ENCODE measurements at regions not wholly inside any gene's neighbourhood (a gene's known extent, or its start where the extent isn't known, plus 50 kb on each side); places are given as distances from the start of the nearest gene placed in this dataset.
"Not testable (repeated sequence)": the region's sequence is repeated elsewhere in the genome, so short reads cannot be mapped to it uniquely, and the experiment has no call there.

DNA sequence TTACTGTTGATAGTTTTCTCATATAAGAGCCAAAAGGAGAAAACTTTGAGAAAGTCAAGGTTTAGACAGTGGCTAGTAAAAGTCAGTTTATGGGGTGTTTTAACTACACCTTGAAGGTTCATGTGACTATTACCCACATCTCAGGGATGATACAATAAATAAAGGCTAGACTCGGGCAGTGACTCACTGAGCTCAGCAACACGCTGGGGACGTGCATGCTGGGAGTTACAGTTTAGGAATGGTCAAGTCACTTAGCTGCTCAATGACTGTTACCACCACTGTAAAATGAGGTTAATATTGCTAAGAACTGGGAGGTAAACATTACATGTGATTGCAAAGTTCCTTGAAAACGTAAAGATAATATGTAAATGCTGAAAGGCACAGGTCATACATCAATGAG lies 1254.4 kb upstream of the PHF14 start:
- Histone ChIP-seq H3K27ac (ENCODE audit: low read depth, low read length, poor library complexity, severe bottlenecking) (no peak overlapping the region), H3K4me1 (ENCODE audit: insufficient read depth, low read length, poor library complexity, severe bottlenecking) (no peaks in the 10 kb centered on the region), H3K9me3 (ENCODE audit: low read depth, low read length, poor library complexity, severe bottlenecking) (no peaks in the 10 kb centered on the region), H3K4me3 (ENCODE audit: low read depth, low read length, poor library complexity, severe bottlenecking) (no peak overlapping the region), H3K27me3 (replicated peaks; ENCODE audit: insufficient read depth, low read depth, low read length, poor library complexity) (no peaks in the 10 kb centered on the region), H3K36me3 (ENCODE audit: insufficient read depth, low read length, poor library complexity, severe bottlenecking) (no peaks in the 10 kb centered on the region)
- DNase-seq (ENCODE audit: low spot score): no peak
- POLR2A ChIA-PET (ENCODE audit: low non-redundant PET): no interaction called here
- CTCF ChIA-PET: no interaction called here
- intact Hi-C loops (cut with micrococcal nuclease; ENCODE audit: unreplicated experiment): no loop called here
- BruUV-seq (replicated peaks): no TSS peak
- no peak for TF ChIP-seq EZH2 (IDR thresholded peaks at IDR 0.05; ENCODE audit: borderline replicate concordance, low read depth, low read length, poor library complexity, severe bottlenecking)
- TF ChIP-seq, protein P1, sequence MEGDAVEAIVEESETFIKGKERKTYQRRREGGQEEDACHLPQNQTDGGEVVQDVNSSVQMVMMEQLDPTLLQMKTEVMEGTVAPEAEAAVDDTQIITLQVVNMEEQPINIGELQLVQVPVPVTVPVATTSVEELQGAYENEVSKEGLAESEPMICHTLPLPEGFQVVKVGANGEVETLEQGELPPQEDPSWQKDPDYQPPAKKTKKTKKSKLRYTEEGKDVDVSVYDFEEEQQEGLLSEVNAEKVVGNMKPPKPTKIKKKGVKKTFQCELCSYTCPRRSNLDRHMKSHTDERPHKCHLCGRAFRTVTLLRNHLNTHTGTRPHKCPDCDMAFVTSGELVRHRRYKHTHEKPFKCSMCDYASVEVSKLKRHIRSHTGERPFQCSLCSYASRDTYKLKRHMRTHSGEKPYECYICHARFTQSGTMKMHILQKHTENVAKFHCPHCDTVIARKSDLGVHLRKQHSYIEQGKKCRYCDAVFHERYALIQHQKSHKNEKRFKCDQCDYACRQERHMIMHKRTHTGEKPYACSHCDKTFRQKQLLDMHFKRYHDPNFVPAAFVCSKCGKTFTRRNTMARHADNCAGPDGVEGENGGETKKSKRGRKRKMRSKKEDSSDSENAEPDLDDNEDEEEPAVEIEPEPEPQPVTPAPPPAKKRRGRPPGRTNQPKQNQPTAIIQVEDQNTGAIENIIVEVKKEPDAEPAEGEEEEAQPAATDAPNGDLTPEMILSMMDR (conservative IDR thresholded peaks at IDR 0.05; ENCODE audit: low read depth, low read length): no peak

DNA sequence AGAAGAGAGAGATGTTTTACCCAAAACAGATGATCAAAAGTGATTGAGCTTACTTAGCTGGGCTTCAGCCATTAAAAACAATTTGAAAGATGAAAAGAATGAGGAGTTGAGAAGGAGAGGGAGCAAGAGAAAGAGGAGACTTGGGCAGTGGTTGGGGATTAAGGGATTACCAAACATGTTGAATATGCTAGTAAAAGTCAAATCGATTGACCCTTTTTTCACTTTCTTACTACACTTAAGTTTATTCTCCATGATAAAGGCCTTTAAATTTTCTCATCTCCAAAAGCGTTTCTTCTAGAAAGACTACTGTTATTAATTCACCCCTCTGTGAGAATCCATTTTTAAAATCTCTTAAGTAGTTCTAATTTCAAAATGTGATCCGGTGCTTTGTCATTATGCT lies 1254.0 kb upstream of the PHF14 start:
- BruUV-seq (replicated peaks): no TSS peak
- Histone ChIP-seq H3K9me3 (ENCODE audit: low read depth, low read length, poor library complexity, severe bottlenecking) (no peaks in the 10 kb centered on the region), H3K4me1 (ENCODE audit: insufficient read depth, low read length, poor library complexity, severe bottlenecking) (no peaks in the 10 kb centered on the region), H3K36me3 (ENCODE audit: insufficient read depth, low read length, poor library complexity, severe bottlenecking) (no peaks in the 10 kb centered on the region), H3K4me3 (ENCODE audit: low read depth, low read length, poor library complexity, severe bottlenecking) (no peak overlapping the region), H3K27me3 (replicated peaks; ENCODE audit: insufficient read depth, low read depth, low read length, poor library complexity) (no peaks in the 10 kb centered on the region), H3K27ac (ENCODE audit: low read depth, low read length, poor library complexity, severe bottlenecking) (no peak overlapping the region)
- TF ChIP-seq, protein P1 (conservative IDR thresholded peaks at IDR 0.05; ENCODE audit: low read depth, low read length): no peak
- no peak for TF ChIP-seq EZH2 (IDR thresholded peaks at IDR 0.05; ENCODE audit: borderline replicate concordance, low read depth, low read length, poor library complexity, severe bottlenecking)
- ChIA-PET CTCF (no interaction called here), POLR2A (ENCODE audit: low non-redundant PET) (no interaction called here)
- DNase-seq (ENCODE audit: low spot score): no peak
- intact Hi-C loops (cut with micrococcal nuclease; ENCODE audit: unreplicated experiment): no loop called here

DNA sequence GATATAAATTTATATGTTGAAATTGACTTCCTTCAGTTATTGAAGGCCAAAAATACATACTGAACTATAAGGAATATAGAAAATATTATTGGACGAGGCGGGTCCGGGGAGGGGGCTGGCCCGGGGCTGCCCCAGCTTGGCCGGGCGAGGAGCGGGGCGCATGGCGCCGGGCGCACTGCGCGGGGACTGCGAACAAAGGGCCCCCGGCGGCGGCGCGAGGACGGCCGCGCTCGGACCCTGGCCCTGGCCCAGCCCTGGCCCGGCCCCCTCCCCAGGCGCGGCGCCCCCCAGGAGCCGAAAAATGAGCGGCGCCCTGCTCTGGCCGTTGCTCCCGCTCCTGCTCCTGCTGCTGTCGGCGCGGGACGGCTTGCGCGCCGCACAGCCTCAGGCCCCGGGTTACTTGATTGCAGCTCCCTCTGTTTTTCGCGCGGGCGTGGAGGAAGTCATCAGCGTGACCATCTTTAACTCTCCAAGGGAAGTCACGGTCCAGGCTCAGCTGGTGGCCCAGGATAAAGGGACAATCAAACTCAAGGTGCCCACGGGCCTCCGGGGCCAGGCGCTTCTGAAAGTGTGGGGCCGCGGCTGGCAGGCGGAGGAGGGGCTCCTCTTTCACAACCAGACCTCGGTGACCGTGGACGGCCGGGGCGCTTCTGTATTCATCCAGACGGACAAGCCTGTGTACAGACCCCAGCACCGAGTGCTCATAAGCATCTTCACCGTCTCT lies 1247.6 kb upstream of the PHF14 start:
- BruUV-seq (replicated peaks); DNase-seq (ENCODE audit: low spot score); H3K9me3 ChIP-seq (ENCODE audit: low read depth, low read length, poor library complexity, severe bottlenecking); intact Hi-C loops (cut with micrococcal nuclease; ENCODE audit: unreplicated experiment); H3K27ac ChIP-seq (ENCODE audit: low read depth, low read length, poor library complexity, severe bottlenecking); H3K4me3 ChIP-seq (ENCODE audit: low read depth, low read length, poor library complexity, severe bottlenecking); POLR2A ChIA-PET (ENCODE audit: low non-redundant PET); H3K36me3 ChIP-seq (ENCODE audit: insufficient read depth, low read length, poor library complexity, severe bottlenecking); CTCF ChIA-PET; H3K4me1 ChIP-seq (ENCODE audit: insufficient read depth, low read length, poor library complexity, severe bottlenecking); H3K27me3 ChIP-seq (replicated peaks; ENCODE audit: insufficient read depth, low read depth, low read length, poor library complexity): not testable (repeated sequence)

DNA sequence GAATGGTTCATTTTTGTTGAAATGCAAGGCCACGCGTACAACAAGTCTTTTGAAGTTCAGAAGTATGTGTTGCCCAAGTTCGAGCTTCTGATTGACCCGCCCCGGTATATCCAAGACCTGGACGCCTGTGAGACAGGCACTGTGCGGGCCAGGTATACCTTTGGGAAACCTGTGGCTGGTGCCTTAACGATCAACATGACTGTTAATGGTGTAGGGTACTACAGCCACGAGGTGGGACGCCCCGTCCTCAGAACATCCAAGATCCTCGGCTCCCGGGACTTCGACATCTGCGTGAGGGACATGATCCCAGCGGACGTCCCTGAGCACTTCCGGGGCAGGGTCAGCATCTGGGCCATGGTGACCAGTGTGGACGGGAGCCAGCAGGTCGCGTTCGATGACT lies 1246.9 kb upstream of the PHF14 start:
- H3K9me3 ChIP-seq (ENCODE audit: low read depth, low read length, poor library complexity, severe bottlenecking); H3K4me1 ChIP-seq (ENCODE audit: insufficient read depth, low read length, poor library complexity, severe bottlenecking); H3K4me3 ChIP-seq (ENCODE audit: low read depth, low read length, poor library complexity, severe bottlenecking); H3K27me3 ChIP-seq (replicated peaks; ENCODE audit: insufficient read depth, low read depth, low read length, poor library complexity); DNase-seq (ENCODE audit: low spot score); intact Hi-C loops (cut with micrococcal nuclease; ENCODE audit: unreplicated experiment); BruUV-seq (replicated peaks); H3K27ac ChIP-seq (ENCODE audit: low read depth, low read length, poor library complexity, severe bottlenecking); POLR2A ChIA-PET (ENCODE audit: low non-redundant PET); H3K36me3 ChIP-seq (ENCODE audit: insufficient read depth, low read length, poor library complexity, severe bottlenecking); CTCF ChIA-PET: not testable (repeated sequence)

DNA sequence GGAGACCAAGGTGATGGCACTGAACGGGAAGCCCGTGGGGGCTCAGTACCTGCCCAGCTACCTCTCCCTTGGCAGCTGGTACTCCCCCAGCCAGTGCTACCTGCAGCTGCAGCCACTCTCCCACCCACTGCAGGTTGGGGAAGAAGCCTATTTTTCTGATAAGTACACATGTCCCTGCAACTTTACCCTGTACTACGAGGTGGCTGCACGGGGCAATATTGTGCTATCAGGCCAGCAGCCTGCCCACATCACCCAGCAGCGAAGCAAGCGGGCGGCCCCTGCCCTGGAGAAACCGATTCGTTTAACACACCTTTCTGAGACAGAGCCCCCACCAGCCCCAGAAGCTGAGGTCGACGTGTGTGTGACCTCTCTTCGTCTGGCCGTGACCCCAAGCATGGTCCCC lies 1246.2 kb upstream of the PHF14 start:
- H3K27me3 ChIP-seq (replicated peaks; ENCODE audit: insufficient read depth, low read depth, low read length, poor library complexity); DNase-seq (ENCODE audit: low spot score); H3K4me1 ChIP-seq (ENCODE audit: insufficient read depth, low read length, poor library complexity, severe bottlenecking); BruUV-seq (replicated peaks); POLR2A ChIA-PET (ENCODE audit: low non-redundant PET); H3K9me3 ChIP-seq (ENCODE audit: low read depth, low read length, poor library complexity, severe bottlenecking); H3K27ac ChIP-seq (ENCODE audit: low read depth, low read length, poor library complexity, severe bottlenecking); intact Hi-C loops (cut with micrococcal nuclease; ENCODE audit: unreplicated experiment); CTCF ChIA-PET; H3K36me3 ChIP-seq (ENCODE audit: insufficient read depth, low read length, poor library complexity, severe bottlenecking); H3K4me3 ChIP-seq (ENCODE audit: low read depth, low read length, poor library complexity, severe bottlenecking): not testable (repeated sequence)

DNA sequence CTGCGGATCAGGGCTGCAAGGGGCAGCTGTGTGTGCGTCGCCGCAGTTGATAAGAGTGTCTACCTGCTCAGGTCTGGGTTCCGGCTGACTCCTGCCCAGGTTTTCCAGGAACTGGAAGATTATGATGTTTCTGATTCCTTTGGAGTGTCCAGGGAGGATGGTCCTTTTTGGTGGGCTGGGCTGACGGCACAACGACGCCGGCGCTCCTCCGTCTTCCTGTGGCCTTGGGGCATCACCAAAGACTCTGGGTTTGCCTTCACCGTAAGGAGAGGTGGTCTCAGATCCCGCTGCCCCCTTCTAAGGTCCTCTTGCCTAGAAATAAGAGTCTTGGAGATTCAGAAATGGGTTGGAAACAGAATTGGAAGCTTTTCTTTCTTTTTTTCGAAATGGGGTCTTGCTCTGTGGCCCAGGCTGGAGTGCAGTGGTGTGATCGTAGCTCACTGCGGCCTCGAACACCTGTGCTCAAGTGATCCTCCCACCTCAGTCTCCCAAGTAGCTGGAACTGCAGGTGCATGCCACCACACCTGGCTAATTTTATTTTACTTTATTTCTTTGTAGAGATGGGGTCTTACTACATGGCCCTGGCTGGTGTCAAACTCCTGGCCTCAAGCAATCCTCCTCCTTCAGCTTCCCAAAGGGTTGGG lies 1245.5 kb upstream of the PHF14 start:
- DNase-seq (ENCODE audit: low spot score); H3K4me3 ChIP-seq (ENCODE audit: low read depth, low read length, poor library complexity, severe bottlenecking); BruUV-seq (replicated peaks); H3K36me3 ChIP-seq (ENCODE audit: insufficient read depth, low read length, poor library complexity, severe bottlenecking); CTCF ChIA-PET; H3K4me1 ChIP-seq (ENCODE audit: insufficient read depth, low read length, poor library complexity, severe bottlenecking); H3K27ac ChIP-seq (ENCODE audit: low read depth, low read length, poor library complexity, severe bottlenecking); POLR2A ChIA-PET (ENCODE audit: low non-redundant PET); H3K27me3 ChIP-seq (replicated peaks; ENCODE audit: insufficient read depth, low read depth, low read length, poor library complexity); intact Hi-C loops (cut with micrococcal nuclease; ENCODE audit: unreplicated experiment): not testable (repeated sequence)
- H3K9me3 ChIP-seq (ENCODE audit: low read depth, low read length, poor library complexity, severe bottlenecking): peaks cover 12% of the 10 kb centered on the region
